ENCODE measurements at regions not wholly inside any gene's neighbourhood (a gene's known extent, or its start where the extent isn't known, plus 50 kb on each side); places are given as distances from the start of the nearest gene placed in this dataset.

- no peak overlapping the region for H3K27ac ChIP-seq (ENCODE audit: low read length)
- no peak overlapping the region for H3K9ac ChIP-seq (ENCODE audit: low read length)
- no peaks in the 10 kb centered on the region for H3K27me3 ChIP-seq (replicated peaks; ENCODE audit: insufficient read depth, low read length)
- H3K9me2 ChIP-seq (replicated peaks; ENCODE audit: insufficient read depth, low read length) = no peaks in the 10 kb centered on the region
- no peaks in the 10 kb centered on the region for H3K79me2 ChIP-seq (ENCODE audit: low read length)
- no peak for DNase-seq
- no peak overlapping the region for H3K4me3 ChIP-seq (ENCODE audit: low read length)
- H3K9me3 ChIP-seq (replicated peaks; ENCODE audit: insufficient read depth, low read length) = no peaks in the 10 kb centered on the region
- no peak overlapping the region for H2AFZ ChIP-seq (ENCODE audit: low read length)
- H3K4me2 ChIP-seq (ENCODE audit: low read depth, low read length) = no peak overlapping the region
- TF ChIP-seq EZH2 (optimal IDR thresholded peaks at IDR 0.05; ENCODE audit: low read depth, low read length) = no peak
- TF ChIP-seq EZH2phosphoT487 (IDR thresholded peaks at IDR 0.05; ENCODE audit: low read length) = no peak
- no peak for TF ChIP-seq CTCF (IDR thresholded peaks at IDR 0.05; ENCODE audit: low read length)
- H3K36me3 ChIP-seq (replicated peaks; ENCODE audit: insufficient read depth, low read length) = no peaks in the 10 kb centered on the region
- no peaks in the 10 kb centered on the region for H3F3A ChIP-seq (ENCODE audit: insufficient read depth, low read length)
- H4K20me1 ChIP-seq (ENCODE audit: insufficient read depth, low read length) = no peaks in the 10 kb centered on the region
- H3K4me1 ChIP-seq (ENCODE audit: low read length) = peaks cover 7% of the 10 kb centered on the region
These were observed 628.1 kb downstream of the LMO4 start for GRCh38 chr1:87956750-87957149.

DNA sequence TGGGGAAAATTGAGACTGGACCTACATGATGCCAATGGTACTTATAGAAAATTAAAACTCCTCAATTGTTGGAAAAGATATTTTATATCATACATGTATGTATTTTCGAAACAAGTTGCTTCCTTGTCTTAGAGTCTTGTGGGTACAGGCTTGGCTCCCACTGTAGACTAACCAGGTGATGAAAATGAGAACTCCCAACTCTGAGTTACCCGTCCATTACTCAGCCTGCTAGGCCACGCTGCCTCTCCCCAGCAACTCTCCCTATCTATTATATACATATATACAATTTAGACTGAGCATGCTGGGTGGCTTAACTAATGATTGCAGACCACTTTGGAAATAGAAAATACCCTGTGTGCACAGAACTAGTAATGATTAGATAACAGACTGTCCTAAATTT, 628.7 kb downstream of the LMO4 start:
- Histone ChIP-seq H4K20me1 (ENCODE audit: insufficient read depth, low read length) (no peaks in the 10 kb centered on the region), H3K4me2 (ENCODE audit: low read depth, low read length) (no peak overlapping the region), H3K36me3 (replicated peaks; ENCODE audit: insufficient read depth, low read length) (no peaks in the 10 kb centered on the region), H3K9me2 (replicated peaks; ENCODE audit: insufficient read depth, low read length) (no peaks in the 10 kb centered on the region), H3K4me1 (ENCODE audit: low read length) (peaks cover 7% of the 10 kb centered on the region), H3K9ac (ENCODE audit: low read length) (no peak overlapping the region), H2AFZ (ENCODE audit: low read length) (no peak overlapping the region), H3K27ac (ENCODE audit: low read length) (no peak overlapping the region), H3K27me3 (replicated peaks; ENCODE audit: insufficient read depth, low read length) (no peaks in the 10 kb centered on the region), H3F3A (ENCODE audit: insufficient read depth, low read length) (no peaks in the 10 kb centered on the region), H3K9me3 (replicated peaks; ENCODE audit: insufficient read depth, low read length) (no peaks in the 10 kb centered on the region), H3K4me3 (ENCODE audit: low read length) (no peak overlapping the region), H3K79me2 (ENCODE audit: low read length) (no peaks in the 10 kb centered on the region)
- no peak for DNase-seq
- TF ChIP-seq EZH2 (optimal IDR thresholded peaks at IDR 0.05; ENCODE audit: low read depth, low read length) (no peak), CTCF (IDR thresholded peaks at IDR 0.05; ENCODE audit: low read length) (no peak), EZH2phosphoT487 (IDR thresholded peaks at IDR 0.05; ENCODE audit: low read length) (no peak)

DNA sequence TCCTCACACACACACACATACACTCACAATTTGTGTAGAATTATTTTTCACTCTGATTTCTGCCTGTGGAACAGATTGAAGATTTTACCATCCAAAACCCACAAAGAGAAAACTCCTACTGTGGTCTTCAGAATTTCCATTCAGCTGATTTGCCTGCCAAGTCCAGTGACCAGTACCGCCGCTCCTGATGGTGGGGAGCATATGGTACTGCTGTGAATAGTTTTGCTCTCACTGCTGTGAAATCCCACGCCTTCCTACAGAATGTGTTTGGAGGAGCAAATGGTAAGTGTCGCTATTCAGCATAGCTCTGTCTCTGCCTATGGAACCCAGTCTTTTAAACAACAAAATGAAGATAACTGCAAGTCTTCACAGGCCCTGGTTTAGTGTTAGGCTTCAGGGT, 629.5 kb downstream of the LMO4 start:
- H3K9ac ChIP-seq (ENCODE audit: low read length) = no peak overlapping the region
- no peaks in the 10 kb centered on the region for H3F3A ChIP-seq (ENCODE audit: insufficient read depth, low read length)
- no peak overlapping the region for H3K27ac ChIP-seq (ENCODE audit: low read length)
- H3K27me3 ChIP-seq (replicated peaks; ENCODE audit: insufficient read depth, low read length) = no peaks in the 10 kb centered on the region
- no peaks in the 10 kb centered on the region for H3K79me2 ChIP-seq (ENCODE audit: low read length)
- no peaks in the 10 kb centered on the region for H4K20me1 ChIP-seq (ENCODE audit: insufficient read depth, low read length)
- no peaks in the 10 kb centered on the region for H3K36me3 ChIP-seq (replicated peaks; ENCODE audit: insufficient read depth, low read length)
- H3K4me3 ChIP-seq (ENCODE audit: low read length) = no peak overlapping the region
- H2AFZ ChIP-seq (ENCODE audit: low read length) = no peak overlapping the region
- no peaks in the 10 kb centered on the region for H3K9me3 ChIP-seq (replicated peaks; ENCODE audit: insufficient read depth, low read length)
- H3K9me2 ChIP-seq (replicated peaks; ENCODE audit: insufficient read depth, low read length) = no peaks in the 10 kb centered on the region
- no peak for DNase-seq
- TF ChIP-seq EZH2phosphoT487 (IDR thresholded peaks at IDR 0.05; ENCODE audit: low read length) = no peak
- TF ChIP-seq EZH2 (optimal IDR thresholded peaks at IDR 0.05; ENCODE audit: low read depth, low read length) = no peak
- TF ChIP-seq CTCF (IDR thresholded peaks at IDR 0.05; ENCODE audit: low read length) = no peak
- H3K4me1 ChIP-seq (ENCODE audit: low read length) = peaks cover 7% of the 10 kb centered on the region
- no peak overlapping the region for H3K4me2 ChIP-seq (ENCODE audit: low read depth, low read length)
